ENCODE measurements at regions not wholly inside any gene's neighbourhood (a gene's known extent, or its start where the extent isn't known, plus 50 kb on each side); places are given as distances from the start of the nearest gene placed in this dataset.

- TF ChIP-seq, protein P1, sequence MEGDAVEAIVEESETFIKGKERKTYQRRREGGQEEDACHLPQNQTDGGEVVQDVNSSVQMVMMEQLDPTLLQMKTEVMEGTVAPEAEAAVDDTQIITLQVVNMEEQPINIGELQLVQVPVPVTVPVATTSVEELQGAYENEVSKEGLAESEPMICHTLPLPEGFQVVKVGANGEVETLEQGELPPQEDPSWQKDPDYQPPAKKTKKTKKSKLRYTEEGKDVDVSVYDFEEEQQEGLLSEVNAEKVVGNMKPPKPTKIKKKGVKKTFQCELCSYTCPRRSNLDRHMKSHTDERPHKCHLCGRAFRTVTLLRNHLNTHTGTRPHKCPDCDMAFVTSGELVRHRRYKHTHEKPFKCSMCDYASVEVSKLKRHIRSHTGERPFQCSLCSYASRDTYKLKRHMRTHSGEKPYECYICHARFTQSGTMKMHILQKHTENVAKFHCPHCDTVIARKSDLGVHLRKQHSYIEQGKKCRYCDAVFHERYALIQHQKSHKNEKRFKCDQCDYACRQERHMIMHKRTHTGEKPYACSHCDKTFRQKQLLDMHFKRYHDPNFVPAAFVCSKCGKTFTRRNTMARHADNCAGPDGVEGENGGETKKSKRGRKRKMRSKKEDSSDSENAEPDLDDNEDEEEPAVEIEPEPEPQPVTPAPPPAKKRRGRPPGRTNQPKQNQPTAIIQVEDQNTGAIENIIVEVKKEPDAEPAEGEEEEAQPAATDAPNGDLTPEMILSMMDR (IDR thresholded peaks at IDR 0.05), result no peak
- no peak for TF ChIP-seq POLR2A (IDR thresholded peaks at IDR 0.05)
These were observed 274.4 kb downstream of the KIF20B start for GRCh38 chr10:89975771-89976170.
